ENCODE measurements at regions not wholly inside any gene's neighbourhood (a gene's known extent, or its start where the extent isn't known, plus 50 kb on each side); places are given as distances from the start of the nearest gene placed in this dataset.

DNA sequence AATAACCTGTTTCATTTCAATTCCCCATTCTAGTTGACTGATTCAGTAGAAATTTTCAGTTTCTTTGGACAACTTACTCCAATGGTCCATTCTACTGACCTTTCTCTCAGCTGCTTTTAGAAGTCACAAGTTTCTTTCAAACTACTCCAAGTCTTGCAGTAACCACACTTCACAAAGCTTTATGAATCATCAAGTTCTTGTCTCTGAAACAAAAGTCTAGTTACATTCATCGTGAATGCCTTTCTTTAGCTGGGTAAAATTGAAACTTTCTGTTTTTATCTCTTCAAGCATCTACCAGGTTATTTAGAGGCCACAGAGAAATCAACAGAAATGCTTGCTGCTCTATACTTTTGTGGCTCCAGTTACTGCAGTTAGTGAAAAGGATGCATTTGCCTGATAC is 405.4 kb downstream of the TMEM232 start:
- intact Hi-C loops (cut with DNase I) = no loop called here
- DNase-seq (ENCODE audit: low spot score) = no peak

DNA sequence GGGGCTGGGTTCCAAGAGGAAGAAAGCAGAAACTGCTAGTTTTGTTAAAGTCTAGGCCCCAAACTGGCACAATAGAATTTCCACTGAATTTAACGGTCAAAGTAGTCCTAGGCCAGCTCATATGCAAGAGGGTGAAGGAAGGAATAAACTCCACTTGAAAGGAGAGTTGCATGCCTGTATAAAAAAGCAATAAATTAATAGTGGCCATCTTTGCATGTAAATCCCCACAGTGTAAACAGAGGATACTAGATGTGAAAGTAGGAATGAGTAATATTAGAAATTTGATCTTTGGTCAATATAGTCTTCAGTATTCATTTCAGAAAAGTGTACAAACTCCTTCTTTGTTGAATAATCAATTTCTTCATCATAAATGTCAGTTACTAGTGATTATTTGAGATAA is 403.1 kb downstream of the TMEM232 start:
- intact Hi-C loops (cut with DNase I) = no loop called here
- DNase-seq (ENCODE audit: low spot score) = no peak

DNA sequence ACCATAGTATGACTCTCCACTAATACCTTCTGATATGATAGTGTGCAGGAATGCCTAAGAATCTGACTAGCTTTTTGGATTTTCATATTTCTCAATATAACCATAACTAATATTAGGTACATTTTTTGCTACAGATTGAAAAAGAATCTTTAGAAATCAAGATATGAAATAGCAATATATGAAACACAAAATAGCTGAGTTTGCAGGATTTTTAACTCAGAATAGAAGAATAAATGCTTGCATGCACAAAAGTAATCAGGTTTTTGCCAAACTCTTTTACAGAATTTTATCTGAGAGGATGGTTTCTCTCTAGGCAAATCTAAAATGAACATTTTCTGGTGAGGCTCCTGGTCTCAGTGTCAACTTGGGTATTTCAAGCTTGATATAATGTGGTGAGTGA is 402.6 kb downstream of the TMEM232 start:
- no peak for DNase-seq (ENCODE audit: low spot score)
- intact Hi-C loops (cut with DNase I) = no loop called here

DNA sequence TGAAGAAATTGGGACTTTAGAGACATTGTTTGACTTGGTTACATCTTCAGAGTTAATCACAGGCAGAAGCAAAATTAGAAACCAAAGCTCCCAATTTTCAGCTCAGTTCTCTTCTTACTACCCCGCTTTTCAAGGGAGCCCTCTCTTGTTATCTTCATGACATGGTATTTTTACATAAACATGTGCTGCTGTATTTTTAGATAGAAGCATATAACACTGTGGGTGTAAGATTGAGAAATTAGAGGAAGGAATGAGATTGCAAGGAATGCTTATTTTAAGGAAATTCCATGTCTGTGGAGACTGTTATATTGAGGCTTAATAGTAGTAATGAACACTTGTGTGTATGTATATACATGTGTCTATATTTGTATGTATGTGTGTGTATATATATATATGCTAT is 401.6 kb downstream of the TMEM232 start:
- intact Hi-C loops (cut with DNase I) = no loop called here
- no peak for DNase-seq (ENCODE audit: low spot score)

DNA sequence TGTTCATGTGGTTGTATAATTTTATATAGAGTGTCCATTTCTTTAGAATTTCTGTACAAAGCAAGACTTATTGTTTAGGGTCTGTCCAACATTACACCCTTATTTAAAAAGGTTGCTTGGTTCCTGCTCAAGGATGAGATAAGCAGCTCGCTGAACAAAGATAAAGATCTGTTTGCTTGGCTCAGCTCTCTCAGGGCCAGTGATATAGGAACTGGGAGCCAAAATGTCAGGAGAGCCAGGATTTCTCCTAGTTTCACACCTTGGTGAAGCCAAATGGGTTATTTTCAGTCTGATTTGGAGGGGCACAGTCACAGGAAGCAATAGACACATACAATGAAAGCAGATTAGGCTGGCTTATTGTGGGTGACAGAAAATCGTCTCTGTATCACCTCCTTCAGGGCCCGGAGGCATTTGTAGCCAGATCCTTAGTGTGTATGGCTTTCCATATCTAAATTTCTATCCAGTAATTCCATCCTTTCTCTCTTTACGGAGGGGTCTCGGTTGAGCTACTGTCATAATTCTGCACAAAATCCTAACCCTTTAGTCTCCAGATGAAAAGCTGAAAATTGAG is 396.4 kb downstream of the TMEM232 start:
- intact Hi-C loops (cut with DNase I) = no loop called here
- no peak for DNase-seq (ENCODE audit: low spot score)

DNA sequence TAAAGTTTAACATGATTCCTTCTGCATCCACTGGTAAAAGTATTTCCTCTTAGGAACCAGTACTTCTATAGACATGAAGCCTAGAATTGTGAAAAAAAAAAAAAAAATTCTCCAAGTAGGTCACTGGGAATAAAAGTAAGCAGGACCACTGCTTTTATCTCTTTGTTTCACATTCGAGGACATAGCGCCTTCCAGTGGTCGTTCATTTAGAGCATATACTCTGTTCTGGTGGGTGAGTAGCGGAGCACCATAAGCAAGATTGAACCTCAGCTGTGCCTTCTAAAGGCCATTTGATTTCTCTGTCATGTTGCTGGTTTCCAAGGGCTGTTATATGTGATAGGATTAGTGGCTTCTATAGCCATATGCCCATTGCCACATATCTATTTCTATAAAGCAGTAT is 393.1 kb downstream of the TMEM232 start:
- intact Hi-C loops (cut with DNase I) = no loop called here
- DNase-seq (ENCODE audit: low spot score) = no peak

DNA sequence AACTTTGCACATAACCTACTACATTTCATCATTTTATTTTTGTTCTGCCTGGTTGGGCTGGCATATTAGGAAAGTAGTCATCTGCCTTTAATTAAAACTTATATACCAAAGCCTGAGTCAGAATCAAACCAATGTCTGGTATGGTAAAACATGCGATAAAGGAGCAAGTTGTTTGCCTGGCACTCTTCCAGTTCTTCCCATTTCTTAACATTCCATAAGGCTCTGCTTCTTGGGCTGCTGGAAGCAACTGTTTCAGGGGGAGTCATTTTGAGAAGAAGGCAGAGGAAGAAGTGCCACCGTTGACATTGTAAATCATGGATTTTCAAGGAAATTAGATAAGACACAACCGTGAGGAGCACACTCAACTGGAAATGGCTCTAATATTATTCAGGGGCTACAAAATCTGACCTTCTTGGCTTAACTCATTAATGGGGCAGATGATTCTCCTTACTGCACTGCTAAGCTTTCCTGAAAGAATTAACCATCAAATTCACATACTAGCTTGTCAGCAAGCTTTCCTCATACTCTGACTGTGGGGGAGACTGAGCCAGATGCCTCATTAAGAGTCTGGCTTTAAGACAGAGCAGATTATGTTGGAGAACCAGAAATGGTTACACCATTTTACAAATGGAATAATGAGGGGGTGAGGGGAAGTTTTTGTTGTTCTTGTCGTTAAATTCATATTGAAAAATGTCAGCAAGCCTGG is 391.0 kb downstream of the TMEM232 start:
- no peak for DNase-seq (ENCODE audit: low spot score)
- intact Hi-C loops (cut with DNase I) = loop anchor here in 1 of 2 donors (2.0 kb wide), 1 partner anchor 39 kb away; no protein-coding TSS in a partner anchor

DNA sequence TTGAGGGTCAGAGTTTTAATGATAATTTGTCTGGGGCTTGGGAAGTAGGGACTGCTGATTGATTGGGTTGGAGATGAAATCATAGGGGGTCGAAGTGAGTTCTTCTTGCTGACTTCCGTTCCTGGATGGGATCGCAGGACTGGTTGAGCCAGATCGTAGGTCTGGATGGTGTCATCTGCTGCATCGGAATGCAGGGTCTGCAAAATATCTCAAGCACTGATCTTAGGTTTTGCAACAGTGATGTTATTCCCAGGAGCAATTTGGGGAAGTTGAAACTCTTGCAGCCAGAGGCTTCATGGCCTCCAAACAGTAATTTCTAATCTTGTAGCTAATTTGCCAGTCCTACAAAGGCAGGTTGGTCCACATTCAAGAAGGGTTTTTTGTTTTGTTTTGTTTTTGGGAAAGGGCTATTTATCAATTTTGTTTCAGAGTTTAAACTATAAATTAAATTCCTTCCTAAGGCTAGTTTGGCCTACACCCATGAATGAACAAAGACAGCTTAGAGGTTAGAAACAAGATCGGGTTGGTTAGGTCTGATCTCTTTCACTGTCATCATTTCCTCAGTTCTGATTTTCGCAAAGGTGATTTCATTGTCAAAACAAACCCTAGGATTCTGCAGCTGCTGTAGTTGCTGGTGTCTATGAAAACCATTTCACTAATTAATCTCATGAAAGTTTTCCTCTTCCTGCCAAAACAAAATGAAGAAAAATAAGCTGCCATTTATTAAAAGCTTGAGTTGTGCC is 388.0 kb downstream of the TMEM232 start:
- intact Hi-C loops (cut with DNase I) = no loop called here
- no peak for DNase-seq (ENCODE audit: low spot score)

DNA sequence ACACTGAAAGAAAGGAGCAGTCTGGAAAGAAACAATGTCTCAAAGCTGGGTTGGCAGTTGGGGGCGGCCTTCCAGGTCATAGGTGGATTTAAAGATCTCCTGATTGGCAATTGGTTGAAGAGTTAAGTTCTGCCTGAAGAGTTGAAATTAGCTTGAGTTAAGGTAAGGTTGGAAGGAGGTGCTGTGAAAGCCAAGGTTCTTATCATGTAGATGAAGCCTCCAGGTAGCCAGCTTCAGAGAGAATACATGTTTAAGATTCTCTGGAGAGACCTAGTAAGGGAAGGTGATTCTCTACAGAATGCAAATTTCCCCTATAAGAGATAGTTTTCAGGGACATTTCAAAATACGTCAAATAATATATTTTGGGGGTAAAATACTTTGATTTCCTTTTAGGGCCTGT is 387.1 kb downstream of the TMEM232 start:
- no peak for DNase-seq (ENCODE audit: low spot score)
- intact Hi-C loops (cut with DNase I) = no loop called here

DNA sequence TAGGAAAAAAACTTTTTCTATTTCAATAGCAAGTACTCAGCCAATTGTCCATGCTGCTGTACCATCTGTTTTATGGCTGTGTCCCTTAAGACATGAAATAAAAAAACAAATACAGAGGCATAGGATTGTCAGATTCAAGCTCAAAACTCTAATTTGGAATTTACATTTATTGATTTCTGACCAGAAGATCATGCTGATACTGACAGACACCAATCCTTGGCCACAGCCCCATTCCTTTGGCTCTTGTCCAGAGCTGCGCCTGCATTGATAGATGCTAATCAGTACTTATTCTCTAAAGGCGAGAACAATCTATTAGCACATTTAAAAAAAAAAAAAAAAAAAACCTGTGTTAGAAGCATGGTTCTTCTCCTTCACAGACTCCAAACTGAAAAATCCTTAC is 384.6 kb downstream of the TMEM232 start:
- intact Hi-C loops (cut with DNase I) = no loop called here

DNA sequence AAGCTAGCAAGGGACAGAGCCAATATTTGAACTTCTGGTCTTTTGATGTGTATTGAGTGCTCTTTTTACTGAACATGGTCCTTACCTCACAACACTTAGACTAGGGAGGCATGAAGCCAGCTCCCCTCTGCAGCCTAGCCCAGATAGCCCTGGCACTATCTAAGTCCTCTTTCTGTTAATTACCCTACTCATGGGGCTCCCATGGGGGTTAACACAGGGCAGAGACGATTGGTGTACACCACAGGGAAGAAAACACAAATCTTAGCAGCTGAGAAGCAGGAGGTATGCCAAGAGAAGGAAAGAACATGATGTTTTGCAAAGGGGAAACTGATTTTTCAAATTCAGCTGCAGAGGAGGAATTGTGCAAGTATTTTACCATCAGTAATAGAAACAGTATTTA is 383.8 kb downstream of the TMEM232 start:
- no peak for DNase-seq (ENCODE audit: low spot score)
- intact Hi-C loops (cut with DNase I) = no loop called here

More for the DNA sequence above, 384.6 kb downstream of the TMEM232 start:
- DNase-seq (ENCODE audit: low spot score) = no peak

DNA sequence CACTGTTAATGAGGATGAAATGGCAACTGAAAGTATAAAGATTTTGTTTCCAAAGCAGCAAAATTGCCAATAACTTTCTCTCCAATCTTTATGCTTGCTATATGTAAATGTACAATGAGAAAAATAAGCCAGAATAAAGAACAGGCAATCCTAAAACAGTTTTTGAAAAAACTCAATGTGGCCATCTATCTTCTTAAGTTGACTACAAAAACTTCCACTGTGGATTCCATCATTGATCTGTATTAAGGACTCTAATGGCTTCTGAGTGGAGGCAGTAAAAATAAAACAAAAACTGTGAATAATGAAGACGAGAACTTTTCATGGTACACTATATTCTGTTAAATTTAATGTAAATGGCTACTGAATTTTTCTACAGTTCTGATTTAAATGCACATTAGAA is 382.9 kb downstream of the TMEM232 start:
- intact Hi-C loops (cut with DNase I) = no loop called here
- DNase-seq (ENCODE audit: low spot score) = no peak

DNA sequence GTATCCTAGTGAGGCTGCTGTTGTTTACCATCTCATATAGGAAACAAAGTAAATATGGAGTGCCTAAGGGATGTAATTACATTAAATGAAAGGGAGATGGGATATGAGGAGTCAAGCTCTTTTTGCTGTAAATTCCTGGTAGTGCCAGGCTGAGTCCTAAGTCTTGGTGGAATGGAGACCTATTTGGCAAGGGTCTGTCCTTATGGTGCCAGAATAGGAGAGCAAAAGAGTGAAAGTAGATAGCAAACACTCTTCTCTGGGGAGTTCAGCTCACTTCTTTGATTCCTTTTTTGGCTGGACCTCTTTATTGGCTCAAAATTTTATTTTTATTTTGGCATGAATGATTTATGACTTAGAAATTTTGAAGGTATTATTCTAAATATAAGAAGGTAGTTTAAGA is 380.8 kb downstream of the TMEM232 start:
- intact Hi-C loops (cut with DNase I) = no loop called here
- DNase-seq (ENCODE audit: low spot score) = no peak

DNA sequence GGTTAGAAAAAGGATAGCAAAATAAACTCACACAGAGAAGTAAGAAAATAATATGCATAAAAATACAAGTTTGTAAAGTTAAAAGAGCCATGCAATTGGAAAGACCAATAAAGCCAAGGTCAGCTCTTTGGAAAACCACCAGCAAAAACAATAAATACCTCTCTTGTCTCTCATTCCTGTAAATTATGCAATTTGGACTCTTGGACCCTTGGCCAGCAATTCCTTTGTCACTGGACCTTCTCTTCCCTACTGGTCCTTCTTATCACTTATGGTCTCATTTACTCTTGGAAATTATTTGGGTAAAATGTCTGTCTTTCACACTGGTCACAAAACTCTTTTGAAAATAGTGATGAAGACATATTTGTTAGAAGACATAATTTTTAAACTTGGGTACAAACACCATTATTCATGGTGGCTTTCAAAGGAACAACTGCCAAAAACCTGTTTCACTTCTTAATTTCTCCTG is 379.5 kb downstream of the TMEM232 start:
- intact Hi-C loops (cut with DNase I) = no loop called here
- no peak for DNase-seq (ENCODE audit: low spot score)

DNA sequence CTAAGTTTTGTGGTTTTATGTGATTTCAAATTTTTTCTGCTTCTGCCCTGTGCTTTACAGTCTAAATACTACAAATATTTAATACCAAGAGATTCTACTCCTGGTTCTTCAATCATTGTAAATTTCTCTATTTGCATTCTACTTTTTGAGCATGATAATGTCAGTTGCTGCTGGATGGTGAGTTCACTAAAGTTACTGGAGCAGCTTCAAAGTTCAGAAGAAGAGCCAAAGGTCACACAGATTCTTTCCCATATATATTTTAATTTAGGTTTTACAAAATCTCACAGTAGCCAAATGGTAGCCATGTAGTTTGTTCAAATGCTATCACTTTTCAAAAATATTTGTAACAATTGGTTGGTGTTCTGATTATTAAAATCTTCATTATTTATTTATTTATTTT is 378.7 kb downstream of the TMEM232 start:
- DNase-seq (ENCODE audit: low spot score) = no peak
- intact Hi-C loops (cut with DNase I) = no loop called here

DNA sequence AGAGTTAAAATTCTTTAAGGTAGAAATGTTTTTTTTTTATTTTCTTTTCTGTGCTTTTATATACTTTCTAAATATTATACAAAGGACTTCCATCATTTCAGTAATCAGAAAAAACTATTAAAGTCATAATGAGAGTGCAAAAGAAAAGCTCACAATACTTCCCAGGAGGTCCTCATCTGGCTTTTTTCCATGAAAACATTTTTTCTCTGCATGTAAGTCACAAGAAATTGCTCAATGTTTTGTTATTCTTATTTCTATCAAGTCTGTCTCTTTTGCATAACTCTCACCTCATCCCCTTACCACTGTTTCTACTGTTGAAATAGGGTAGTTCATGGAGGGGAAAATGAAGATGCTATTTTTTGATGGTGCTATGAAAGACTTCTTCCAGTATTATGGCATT is 375.0 kb downstream of the TMEM232 start:
- no peak for DNase-seq (ENCODE audit: low spot score)
- intact Hi-C loops (cut with DNase I) = no loop called here

DNA sequence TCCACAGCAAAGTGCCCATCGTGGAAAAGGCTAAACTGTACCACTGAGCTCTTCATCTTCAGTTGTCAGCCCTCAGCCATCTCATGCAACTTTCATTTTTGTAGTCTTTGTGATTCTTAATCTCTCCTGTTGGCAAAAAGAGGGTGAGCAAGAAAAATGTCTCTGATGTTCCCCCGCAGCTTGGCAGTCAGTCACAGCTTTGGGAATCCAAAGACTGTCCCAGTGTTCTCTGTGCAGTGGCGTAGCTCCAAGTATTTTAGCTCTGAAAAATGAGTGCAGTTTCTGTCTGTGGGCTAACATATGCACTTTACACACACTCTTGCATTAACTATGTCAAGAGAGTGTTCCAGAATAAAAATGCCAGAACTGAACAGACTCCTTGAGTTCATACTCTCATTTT is 372.2 kb downstream of the TMEM232 start:
- intact Hi-C loops (cut with DNase I) = no loop called here
- DNase-seq (ENCODE audit: low spot score) = no peak

DNA sequence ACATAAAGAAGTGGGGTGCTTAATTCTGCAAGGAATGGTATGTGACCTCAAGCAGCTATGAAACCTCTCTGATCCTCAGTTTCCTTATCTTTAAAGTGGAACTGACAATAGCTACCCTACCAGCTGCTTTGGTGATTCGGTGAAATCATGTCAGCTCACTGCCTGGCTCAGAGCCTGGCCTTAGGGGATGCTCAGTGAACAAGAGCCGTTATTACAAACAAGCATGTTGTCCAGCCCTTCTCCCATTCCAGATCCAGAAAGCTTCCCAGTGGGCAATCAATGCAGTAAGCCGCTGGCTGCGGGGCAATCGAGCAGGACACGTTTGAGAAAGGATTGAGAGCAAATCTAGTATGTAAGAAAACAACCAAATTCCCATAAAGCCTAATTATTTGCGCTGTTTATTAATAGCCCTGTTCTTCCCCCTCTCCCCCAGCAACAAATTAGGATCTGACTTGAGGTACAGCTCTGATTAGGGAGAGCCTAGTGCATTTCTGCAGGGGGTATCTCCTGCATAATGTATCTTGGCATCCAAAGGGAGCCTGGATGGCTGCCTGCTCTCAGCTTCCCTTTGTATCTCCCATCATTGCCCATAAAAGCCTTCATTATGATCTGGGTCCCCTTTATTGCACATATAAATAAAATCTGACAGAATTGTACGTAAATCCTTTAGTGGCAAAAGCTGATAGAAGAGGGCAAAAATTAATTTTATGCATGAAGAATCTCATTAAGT is 371.4 kb downstream of the TMEM232 start:
- peak; percentile 82 for DNase-seq (ENCODE audit: low spot score)
- intact Hi-C loops (cut with DNase I) = no loop called here

DNA sequence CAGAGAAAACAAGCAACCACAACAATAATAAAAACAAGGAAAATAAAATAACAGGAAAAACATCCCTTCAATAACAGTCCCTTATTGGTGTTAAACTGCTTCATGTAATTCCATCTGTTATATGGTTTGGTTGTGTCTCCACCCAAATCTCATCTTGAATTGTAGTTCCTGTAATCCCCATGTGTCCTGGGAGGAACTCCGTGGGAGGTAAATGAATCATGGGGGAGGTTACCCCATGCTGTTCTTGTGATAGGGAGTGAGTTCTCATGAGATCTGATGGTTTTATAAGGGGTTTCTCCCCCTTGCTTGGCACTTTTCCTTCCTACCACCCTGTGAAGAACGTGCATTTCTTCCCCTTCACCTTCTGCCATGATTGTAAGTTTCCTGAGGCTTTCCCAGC is 369.8 kb downstream of the TMEM232 start:
- DNase-seq (ENCODE audit: low spot score) = no peak
- intact Hi-C loops (cut with DNase I) = no loop called here

DNA sequence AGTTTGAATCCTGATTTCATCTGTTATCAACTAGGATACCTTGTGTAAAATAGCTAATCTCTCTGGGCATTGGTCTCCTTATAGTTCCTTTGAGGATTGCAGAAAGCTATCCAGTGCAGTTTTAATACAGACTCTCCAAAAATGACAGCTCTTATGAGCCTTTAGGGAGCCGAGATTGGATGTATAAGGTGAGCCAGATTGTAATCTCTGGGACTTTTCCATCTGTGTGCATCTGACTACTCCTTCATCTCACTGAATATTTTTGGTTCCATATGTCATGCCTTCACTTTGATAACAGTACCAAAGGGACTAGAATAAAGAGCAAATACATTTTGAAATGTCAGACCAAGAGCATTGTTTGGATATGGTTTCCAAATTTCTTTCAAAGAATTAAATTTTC is 367.2 kb downstream of the TMEM232 start:
- no peak for DNase-seq (ENCODE audit: low spot score)
- intact Hi-C loops (cut with DNase I) = no loop called here
